NCI-H526 treated with DMSO at 0.1 percent for 48 hours (cell line): ENCODE measurements at regions not wholly inside any gene's neighbourhood (a gene's known extent, or its start where the extent isn't known, plus 50 kb on each side); places are given as distances from the start of the nearest gene placed in this dataset.
"Not testable (repeated sequence)": the region's sequence is repeated elsewhere in the genome, so short reads cannot be mapped to it uniquely, and the experiment has no call there.

ENCODE experiments used
- DNase-seq: peaks from one replicate; lab custom pipeline; 2025; lab: John Stamatoyannopoulos, UW

DNA sequence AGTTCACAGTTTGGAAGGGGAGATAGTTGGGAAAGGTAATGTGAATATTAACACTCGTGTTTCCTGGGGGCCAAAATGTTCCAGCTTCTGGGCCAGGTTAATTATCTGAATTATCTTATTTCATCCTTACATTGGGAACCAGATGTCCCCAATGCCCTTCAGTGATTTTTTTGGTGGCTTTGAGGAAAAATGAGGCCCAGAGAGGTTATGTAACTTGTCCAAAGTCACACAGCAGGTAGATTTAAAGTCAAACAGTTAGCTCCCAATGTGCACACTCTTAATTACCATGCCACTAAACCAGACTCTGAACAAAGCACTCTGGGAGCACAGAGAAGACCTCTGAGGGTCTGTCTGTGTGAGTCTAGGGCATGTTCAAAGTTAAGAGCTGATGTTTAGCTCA lies 259.9 kb upstream of the PLGLB2 start:
- not testable (repeated sequence) for DNase-seq

DNA sequence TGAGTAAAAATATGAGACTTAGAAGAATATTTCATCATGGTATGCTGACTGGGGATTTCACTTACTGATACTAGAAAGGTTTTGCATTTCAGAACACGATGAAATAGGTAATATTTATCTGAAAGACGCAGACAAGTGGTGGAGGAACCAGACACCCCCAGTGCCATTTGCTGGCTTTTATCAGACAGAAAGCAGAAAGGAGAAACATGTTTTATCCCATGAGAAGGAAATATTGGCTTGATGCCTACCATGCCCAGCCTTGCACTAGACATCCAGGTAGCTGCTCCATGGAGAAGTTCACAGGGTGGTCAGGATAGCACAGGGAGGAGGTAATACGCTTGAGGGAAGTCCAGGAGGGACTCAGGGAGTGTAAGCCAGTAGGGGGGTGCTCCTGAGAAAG lies 258.9 kb upstream of the PLGLB2 start:
- DNase-seq = not testable (repeated sequence)

DNA sequence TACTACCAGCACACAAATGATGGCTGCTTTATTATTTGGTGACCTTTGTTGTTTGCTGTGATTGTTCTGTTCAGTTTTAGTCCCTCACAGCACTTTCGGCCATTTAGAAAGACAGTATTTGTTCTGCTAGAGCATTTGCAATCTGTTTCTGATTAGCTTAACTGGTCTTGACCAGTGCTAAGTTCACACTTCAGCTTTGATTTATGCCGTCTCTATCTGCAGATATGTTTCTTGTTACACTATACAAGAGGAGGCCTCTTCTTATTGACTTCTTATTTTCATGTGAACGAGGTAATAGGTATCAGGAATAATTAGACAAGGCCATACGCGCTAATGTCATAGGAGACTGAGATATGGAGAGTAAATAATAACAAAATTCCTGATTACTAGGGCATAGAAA lies 253.0 kb upstream of the PLGLB2 start:
- not testable (repeated sequence) for DNase-seq

DNA sequence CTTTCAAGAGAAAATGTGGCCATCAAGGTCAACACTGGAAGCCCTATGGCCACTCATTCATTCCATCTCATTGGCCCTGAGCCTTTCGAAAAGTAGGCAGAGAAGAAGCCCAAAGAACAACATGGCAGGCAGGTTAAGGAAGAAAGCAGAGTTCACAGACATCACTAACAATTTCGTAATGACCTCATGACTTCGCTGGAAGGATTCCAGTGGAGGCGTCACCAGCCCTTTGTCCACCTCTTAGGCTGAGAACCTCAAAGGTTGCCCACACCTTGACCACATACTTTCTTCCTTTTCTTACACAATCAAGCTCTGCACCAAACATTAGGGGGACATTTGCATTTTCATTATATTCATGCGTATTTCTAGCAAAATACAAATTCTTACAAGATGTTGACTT lies 252.4 kb upstream of the PLGLB2 start:
- DNase-seq = not testable (repeated sequence)

DNA sequence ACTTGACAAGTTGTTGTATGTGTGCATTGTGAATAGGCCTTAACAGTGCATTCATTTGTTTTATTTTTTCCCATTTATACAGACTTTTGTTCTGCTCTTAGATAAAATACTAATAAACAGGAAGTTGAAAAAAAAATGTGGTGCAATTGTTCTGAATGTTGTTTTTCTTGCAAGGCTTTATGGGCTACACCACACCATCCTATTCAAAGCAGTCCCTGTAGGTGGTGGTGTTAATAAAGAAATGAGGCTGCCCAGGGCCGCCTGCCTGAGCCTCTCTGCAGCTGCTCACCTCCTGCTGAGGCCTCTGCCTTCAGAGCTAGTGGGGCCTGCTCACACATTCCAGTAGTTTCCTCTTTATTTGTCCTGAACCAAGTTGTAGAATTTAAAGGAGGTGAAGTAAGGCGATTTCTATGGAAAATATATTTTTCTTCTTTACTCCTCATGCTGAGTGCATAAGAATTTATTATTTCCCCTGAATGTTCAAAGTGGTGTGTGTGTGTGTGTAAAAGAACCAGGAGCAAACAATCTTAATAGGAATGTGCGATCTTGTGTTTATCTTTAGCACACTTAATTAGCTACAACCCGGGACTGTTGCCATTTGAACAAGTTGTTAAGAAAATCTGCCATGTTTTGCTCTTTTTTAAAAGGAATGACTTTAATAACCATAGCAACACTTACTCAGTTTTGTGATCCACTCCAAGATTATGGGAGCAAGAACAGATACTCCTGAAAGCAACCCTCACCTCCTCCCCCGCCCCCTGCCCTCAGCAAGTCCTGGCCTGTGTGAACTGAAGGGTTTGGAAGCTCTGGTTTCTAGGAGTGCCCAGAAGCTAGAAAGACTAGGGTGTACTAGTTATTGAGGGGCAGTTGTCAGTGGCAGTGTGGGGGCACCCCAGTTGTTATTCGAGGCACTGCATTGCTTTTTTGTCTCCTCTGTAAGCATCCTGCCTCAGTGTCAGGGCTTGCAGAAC lies 251.6 kb upstream of the PLGLB2 start:
- DNase-seq = not testable (repeated sequence)

DNA sequence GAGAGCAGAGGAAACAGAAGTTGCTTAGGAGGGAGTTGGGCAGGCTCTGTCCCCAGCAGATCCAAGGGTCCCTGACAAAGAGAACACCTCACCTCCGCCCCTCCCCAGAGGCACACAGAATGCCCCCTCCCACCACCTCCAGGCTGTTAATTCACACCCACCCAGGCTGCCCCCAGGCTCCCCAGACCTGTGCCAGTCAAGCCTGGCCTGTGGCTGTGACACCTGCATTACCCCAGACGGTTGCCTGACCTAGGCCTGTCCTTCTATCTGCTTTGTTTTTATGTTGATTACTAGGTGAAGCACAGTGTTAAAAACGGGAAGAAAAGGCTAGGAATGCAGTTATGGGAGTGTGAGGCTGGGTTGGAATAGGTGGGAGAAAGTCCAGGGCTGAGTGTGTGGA lies 250.8 kb upstream of the PLGLB2 start:
- not testable (repeated sequence) for DNase-seq

DNA sequence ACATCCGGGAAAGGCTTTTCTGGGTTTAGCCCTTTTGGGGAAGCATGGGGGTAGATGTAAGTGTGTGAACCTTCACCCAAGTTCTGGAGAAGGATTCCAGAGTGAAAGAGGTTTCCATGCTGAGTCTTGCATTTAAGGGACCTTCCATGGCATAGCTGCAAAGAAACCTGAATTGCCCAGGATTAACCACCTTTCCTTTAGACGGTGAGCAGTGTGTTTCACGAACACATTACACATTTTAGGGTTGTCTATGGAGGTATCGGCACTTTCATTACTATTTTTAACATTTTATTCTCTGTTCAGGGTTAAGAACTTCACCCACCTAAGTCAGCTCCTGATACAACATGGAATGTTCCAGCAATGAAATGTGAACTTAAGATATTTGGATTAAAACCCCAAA lies 250.2 kb upstream of the PLGLB2 start:
- not testable (repeated sequence) for DNase-seq

DNA sequence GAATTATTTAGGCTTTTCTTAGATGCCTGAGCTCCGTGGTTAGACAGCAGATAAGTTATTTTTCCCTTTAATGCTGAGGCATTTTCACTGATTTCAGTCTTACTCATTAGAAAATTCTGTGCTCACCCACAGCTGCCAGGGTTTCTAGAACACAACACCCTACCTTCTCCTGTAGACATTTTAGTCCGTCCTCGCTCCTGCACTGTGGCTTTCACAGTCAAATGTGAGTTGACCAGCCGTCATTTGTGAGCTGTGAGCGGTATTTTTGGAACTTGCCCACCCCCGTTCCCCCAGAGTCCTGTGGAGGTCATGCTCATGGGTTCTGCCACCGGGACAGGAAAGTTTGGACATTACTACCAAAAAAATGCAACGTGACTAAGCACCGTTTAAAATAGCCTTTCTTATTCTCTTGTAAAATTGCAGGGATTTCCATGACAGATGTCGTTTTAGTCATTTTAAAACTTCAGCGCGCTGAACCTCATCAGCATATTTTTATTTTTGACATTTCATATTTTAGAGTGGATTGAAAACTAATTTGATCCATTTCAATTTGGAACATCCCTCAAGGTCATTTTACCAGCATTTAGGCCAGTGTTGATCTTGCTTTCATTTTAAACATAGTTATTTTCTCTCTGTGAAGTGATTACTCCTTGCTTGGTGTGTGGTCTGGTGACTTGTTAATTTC lies 249.6 kb upstream of the PLGLB2 start:
- not testable (repeated sequence) for DNase-seq

DNA sequence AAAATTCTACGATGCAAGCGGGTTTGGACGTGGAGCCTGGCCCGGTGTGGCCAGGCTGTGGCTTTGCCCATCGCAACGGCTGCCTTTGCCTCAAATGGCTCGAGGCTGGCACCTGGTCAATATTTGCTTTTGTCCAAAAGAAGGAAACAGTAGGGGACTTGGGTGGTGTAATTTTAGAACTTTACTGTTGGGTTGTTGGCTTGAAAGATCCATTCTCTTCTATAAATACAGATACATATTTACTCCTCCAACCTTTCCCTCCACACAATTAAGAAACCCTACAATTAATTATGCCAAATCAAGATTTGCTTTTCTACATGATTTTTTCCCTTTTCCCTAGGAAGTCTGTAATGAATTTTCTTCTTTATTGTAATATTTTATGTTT lies 249.0 kb upstream of the PLGLB2 start:
- DNase-seq = not testable (repeated sequence)

DNA sequence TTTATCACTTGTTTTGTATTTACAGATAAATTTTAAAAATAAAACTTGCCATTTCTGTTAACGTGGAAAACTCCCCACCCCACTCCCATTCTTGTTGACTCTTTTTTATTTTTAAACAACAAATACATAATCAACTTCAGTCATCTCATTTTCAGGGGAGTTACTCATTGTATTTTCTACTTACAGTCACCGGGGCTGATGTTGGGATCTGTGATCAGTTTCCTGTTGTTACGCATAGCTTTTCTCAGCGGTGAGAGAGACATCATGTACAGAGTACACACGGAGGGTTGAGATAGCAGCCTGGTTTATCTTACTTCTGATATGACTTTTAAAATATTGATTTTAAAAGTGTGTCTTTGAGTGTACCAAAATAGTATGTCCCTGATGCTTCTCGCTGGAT lies 248.0 kb upstream of the PLGLB2 start:
- not testable (repeated sequence) for DNase-seq

DNA sequence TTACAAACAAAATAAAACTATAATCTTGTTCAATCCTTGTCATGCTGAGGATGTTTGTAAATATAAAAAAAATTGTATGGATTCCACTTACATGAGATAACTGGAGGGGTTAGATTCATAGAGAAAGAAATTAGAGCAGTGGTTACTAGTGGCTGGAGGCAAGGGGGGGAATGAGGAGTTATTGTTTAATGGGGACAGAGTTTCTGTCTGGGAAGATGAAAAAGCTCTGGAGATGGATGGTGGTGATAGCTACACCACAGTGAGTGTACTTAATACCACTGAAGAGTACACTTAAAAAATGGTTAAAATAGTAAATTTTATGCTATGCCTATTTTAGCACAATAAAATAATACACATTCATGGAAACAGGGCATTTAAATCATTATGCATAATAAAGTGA lies 247.5 kb upstream of the PLGLB2 start:
- DNase-seq = not testable (repeated sequence)

DNA sequence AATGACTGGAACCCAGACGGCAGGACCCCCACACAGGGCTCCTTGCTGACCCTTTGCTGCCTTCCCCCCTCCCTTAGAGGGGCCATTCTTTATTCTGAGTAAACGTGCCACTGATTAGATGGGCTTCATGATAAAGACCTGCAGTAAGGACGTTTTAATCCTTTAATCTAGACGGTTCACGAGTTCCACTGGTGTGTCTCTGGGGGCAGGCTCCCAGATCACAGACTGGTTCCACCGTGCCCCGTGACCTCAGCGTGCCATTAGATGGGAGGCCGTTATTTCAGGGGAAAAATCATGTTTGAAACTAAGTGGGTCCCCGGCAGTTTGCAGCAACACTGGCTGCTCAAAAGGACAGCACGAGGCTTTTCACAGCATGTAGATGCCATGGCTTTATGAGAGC lies 246.9 kb upstream of the PLGLB2 start:
- not testable (repeated sequence) for DNase-seq

DNA sequence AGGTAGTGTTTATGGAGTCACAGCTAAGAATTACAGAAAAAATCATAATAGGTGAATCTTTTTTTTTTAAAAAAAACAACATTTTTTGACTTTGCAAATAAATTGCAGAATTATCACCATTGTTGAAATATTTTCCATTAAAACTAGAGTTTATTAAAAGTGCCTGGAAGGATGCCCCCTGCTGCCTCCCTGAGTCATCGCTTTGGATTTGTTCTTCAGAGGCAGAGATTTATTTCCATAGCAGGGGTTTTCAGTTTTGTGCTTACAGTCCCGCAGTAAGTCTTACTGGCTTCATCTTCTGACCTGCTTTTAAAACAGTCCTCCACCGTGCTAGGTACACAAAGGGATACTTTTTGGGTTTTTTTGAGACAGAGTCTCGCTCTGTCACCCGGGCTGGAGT lies 244.9 kb upstream of the PLGLB2 start:
- DNase-seq = not testable (repeated sequence)

DNA sequence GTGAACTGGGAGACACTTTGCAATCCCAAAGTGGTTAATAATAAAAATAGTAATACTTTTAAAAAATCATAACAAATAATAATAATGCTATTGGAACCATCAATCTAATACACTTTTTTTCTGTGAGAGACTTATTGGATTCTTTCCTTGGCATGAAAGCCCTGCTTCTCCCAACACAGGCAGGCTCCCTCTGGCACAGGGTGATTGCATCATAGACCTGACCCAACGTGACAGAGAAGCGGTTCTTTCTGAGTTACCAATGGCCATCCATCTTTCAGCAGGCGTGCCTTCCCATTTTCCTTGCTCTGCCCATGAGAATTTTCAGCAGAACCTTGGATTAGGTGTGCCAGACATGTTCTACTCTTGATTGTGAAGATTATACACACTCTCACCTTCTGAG lies 242.6 kb upstream of the PLGLB2 start:
- not testable (repeated sequence) for DNase-seq

DNA sequence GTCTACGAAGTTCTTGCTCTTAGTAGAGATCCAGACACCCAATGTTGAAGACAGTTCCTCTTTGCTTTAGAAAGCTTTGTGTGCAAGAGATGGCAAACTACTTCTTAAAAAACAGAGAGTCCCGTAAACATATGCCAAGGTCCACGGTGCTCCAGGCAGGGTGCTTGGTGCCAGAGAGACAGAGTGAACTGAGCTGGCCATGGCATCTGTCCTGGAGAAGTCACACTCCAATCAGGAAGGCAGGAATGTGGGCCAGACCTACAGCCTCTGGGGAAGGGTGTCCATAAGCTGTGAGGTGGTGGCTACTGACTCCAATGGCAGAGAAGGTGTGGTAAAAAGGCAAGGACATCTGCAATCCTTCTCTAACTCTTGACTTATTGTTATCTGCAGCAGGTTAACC lies 242.0 kb upstream of the PLGLB2 start:
- DNase-seq = not testable (repeated sequence)

DNA sequence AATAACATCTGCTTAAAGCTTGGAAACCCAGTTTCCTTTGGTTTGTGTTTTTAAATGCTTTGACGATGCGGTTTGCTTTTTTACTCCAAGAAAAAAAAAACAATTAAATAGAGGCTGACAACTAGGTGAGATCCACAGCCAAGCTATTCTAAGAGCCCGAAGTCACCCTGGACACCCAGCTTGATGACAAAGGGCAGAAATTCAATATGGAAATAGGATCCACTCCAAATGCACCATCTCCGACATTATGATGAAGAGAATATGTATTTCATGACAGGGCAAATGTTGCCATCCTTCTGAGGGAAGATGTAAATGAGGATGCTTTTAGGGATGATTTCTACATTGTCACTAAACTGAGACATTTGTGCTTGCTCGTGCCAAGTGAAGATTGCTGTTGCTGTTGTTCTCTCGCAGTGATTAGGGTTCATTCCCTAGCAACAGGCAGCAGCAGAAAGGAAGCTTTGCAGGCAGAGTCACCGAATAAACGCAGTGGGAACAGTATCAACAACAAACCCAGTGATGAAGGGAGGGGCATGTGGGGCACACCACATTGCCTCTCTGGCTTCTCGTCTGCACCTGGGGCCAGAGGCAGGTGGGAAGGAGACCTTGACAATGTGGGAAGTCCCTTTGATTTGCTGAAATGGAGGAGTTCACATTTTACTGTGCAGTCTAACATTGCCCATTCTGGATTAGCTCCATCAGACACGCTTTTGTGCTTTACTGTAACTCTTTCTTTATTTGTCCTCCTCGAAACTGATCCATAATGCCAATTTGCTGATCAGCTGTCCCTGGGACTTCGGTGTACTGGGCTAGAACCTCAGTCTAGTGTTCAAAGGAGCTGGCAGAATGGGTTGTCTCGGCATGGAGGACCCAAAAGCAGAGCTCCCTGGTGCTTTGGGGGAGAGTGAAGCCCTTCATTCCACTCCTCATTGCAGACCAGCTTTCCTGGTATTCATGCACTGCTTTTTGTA lies 240.2 kb upstream of the PLGLB2 start:
- not testable (repeated sequence) for DNase-seq

DNA sequence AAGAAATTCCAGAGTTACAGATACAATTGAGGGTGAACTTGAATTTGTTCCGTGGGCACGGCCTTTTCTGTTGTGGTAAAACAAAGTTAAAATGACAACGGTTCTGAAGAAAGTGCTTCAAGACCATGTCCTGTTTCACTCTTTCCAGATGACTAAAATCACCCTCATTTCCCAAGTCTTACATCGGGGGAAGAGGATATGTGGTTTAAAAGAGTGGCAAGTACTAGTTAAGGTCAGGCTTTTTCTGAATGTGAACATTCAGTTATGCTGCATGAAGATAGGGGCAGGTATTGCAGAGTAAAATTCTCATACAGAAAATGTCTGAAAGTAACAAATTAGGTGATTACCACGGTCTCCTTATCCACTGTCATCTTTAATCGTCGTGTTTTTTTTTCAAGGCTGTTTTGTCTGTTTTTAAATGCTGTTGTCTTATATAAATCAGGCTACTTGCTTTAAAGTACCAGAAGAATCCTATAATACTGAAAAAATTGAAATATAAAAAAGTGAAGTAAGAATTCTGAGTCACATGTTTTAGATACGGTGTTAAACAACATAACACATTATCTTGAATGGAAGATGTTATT lies 236.6 kb upstream of the PLGLB2 start:
- DNase-seq = not testable (repeated sequence)

DNA sequence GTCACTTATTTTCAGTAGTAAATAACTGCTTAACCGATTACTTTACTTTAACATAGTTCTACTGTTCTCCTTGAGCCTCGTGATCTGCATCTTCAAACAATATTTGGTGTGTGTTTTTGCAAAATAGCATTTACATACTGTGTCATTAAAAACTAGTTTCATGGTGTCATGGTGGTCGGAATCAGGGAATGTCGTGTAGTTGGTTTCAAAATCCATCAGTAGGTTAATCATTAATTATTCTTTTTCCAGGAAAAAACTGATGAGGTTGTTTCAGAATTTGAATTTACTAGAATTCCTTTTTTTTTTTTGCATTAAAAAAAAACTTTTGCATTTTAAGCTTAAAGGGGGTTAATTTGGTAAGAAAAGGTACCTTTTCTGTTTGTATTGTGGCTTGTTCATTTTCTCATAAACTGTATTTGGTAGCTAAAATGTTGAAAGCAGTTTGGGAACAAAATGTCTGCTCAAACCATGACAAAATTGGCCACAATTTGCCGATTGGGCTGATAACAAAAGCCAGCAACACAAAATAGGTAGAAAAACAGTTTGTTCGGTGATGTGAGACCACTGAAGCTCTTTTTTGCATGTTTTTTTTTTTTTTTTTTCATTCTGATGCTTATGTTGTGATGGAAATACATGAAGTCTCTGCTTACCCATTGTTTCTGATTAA lies 234.9 kb upstream of the PLGLB2 start:
- DNase-seq = not testable (repeated sequence)

DNA sequence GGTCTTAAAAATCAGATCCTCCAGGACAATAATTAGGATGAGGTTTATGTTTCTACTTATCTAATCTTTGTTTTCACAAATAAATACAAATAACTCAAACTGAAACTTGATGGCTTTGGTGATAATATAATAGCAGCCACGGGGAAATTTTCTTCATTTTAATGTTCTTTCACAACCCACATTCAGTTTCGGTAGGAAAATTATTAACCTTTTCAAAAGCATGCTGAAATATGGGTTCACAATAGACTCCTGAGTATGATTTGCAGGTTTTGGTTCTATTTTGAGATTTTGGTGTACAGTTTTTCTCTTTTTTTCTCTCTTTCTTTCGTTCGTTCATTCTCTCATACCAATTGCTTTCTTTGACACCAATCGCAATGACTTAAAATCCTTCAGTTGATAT lies 233.9 kb upstream of the PLGLB2 start:
- not testable (repeated sequence) for DNase-seq

DNA sequence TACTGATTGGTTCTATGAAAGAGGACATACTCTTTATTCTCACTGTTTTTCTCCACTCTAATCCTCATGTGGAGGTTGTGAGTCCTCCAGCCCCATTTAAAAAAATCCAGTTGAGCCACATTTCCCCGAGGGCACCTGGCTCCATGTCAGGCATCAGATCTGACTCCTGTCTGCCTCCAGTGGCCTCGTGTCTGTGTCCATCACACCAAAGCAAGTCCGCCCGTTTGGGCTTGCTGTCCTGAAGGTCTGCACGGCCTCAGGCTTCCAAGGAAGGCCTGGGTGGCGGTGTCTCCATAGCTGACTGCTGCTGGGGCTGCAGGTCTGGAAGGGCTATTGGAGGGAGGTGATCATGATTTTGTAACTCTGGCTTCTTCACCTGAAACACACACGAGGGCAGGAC lies 233.4 kb upstream of the PLGLB2 start:
- not testable (repeated sequence) for DNase-seq

DNA sequence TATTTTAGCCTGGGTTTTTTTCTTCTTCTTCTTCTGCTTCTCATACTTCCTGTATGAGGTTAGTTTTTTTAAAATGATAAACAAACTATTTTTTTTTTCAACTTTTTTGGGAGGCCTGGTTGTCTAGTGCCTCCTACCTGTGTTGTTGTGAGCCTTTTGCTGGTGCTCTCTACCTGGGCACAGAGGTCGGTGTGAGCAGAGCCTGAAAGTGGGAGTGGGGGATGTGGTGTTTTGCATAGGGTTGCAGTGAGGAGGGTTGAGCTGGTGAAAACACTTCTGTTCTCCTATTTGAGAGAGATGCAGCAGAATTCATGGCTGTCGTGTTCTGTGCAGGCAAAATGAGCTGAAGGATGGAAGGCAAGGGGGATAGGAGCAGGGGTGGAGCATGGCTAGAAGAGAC lies 232.7 kb upstream of the PLGLB2 start:
- not testable (repeated sequence) for DNase-seq
